ENCODE measurements at regions not wholly inside any gene's neighbourhood (a gene's known extent, or its start where the extent isn't known, plus 50 kb on each side); places are given as distances from the start of the nearest gene placed in this dataset.

DNA sequence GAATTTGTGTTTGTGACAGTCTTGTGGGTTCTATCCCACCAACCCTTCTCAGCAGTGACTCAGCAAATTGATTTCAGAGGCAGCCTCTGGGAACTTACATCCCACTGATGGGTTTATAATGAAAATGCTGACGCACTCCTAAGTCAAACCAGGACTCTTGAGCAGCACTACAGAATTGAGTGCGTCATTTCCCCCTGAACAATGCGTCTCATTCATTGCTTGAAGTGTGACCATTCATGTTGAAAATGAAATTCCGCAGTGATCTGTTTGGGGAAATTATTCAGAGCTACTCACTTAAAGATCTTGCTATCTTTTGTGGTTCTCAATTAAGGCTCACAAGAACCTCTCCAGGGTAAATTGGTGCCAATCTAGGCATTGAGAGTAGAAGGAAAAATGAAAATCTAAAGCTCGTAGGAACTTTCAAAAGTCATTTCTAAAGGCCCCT lies 417.7 kb upstream of the SLC14A2 start:
- peak in 1 of 2 donors; percentile 19 for TF ChIP-seq POLR2A (IDR thresholded peaks at IDR 0.05)
- TF ChIP-seq, protein P1, sequence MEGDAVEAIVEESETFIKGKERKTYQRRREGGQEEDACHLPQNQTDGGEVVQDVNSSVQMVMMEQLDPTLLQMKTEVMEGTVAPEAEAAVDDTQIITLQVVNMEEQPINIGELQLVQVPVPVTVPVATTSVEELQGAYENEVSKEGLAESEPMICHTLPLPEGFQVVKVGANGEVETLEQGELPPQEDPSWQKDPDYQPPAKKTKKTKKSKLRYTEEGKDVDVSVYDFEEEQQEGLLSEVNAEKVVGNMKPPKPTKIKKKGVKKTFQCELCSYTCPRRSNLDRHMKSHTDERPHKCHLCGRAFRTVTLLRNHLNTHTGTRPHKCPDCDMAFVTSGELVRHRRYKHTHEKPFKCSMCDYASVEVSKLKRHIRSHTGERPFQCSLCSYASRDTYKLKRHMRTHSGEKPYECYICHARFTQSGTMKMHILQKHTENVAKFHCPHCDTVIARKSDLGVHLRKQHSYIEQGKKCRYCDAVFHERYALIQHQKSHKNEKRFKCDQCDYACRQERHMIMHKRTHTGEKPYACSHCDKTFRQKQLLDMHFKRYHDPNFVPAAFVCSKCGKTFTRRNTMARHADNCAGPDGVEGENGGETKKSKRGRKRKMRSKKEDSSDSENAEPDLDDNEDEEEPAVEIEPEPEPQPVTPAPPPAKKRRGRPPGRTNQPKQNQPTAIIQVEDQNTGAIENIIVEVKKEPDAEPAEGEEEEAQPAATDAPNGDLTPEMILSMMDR (IDR thresholded peaks at IDR 0.05): no peak
